ENCODE measurements at regions not wholly inside any gene's neighbourhood (a gene's known extent, or its start where the extent isn't known, plus 50 kb on each side); places are given as distances from the start of the nearest gene placed in this dataset.

GRCh38 chrX:51437521-51437920, 58.9 kb downstream of the NUDT11 start:
- no peak overlapping the region for H3K27ac ChIP-seq (ENCODE audit: insufficient read depth, low read length, poor library complexity, severe bottlenecking)
- H3K27me3 ChIP-seq (replicated peaks; ENCODE audit: control insufficient read depth, insufficient read depth, low read length, poor library complexity, severe bottlenecking): no peaks in the 10 kb centered on the region
- H3K36me3 ChIP-seq (ENCODE audit: control insufficient read depth, insufficient read depth, low read length): no peaks in the 10 kb centered on the region
- no peaks in the 10 kb centered on the region for H3K9me3 ChIP-seq (ENCODE audit: control insufficient read depth, low read length)
- no peaks in the 10 kb centered on the region for H3K4me1 ChIP-seq (ENCODE audit: control insufficient read depth, insufficient read depth, low read length, poor library complexity, severe bottlenecking)
- DNase-seq: no peak
- H3K4me3 ChIP-seq (ENCODE audit: insufficient read depth, low read depth, low read length, poor library complexity, severe bottlenecking): no peak overlapping the region

GRCh38 chrX:51435101-51435500, 61.3 kb downstream of the NUDT11 start:
- H3K27ac ChIP-seq (ENCODE audit: insufficient read depth, low read length, poor library complexity, severe bottlenecking): no peak overlapping the region
- DNase-seq: no peak
- no peaks in the 10 kb centered on the region for H3K4me1 ChIP-seq (ENCODE audit: control insufficient read depth, insufficient read depth, low read length, poor library complexity, severe bottlenecking)
- no peaks in the 10 kb centered on the region for H3K9me3 ChIP-seq (ENCODE audit: control insufficient read depth, low read length)
- H3K4me3 ChIP-seq (ENCODE audit: insufficient read depth, low read depth, low read length, poor library complexity, severe bottlenecking): no peak overlapping the region
- no peaks in the 10 kb centered on the region for H3K36me3 ChIP-seq (ENCODE audit: control insufficient read depth, insufficient read depth, low read length)
- no peaks in the 10 kb centered on the region for H3K27me3 ChIP-seq (replicated peaks; ENCODE audit: control insufficient read depth, insufficient read depth, low read length, poor library complexity, severe bottlenecking)

- Histone ChIP-seq H3K27ac (ENCODE audit: insufficient read depth, low read length, poor library complexity, severe bottlenecking) (no peak overlapping the region), H3K4me3 (ENCODE audit: insufficient read depth, low read depth, low read length, poor library complexity, severe bottlenecking) (no peak overlapping the region), H3K27me3 (replicated peaks; ENCODE audit: control insufficient read depth, insufficient read depth, low read length, poor library complexity, severe bottlenecking) (no peaks in the 10 kb centered on the region), H3K9me3 (ENCODE audit: control insufficient read depth, low read length) (no peaks in the 10 kb centered on the region), H3K36me3 (ENCODE audit: control insufficient read depth, insufficient read depth, low read length) (no peaks in the 10 kb centered on the region), H3K4me1 (ENCODE audit: control insufficient read depth, insufficient read depth, low read length, poor library complexity, severe bottlenecking) (no peaks in the 10 kb centered on the region)
- DNase-seq: no peak
Observed at GRCh38 chrX:51421972-51422597, 74.3 kb downstream of the NUDT11 start.

- no peak overlapping the region for H3K4me3 ChIP-seq (ENCODE audit: insufficient read depth, low read depth, low read length, poor library complexity, severe bottlenecking)
- no peaks in the 10 kb centered on the region for H3K36me3 ChIP-seq (ENCODE audit: control insufficient read depth, insufficient read depth, low read length)
- H3K27me3 ChIP-seq (replicated peaks; ENCODE audit: control insufficient read depth, insufficient read depth, low read length, poor library complexity, severe bottlenecking): no peaks in the 10 kb centered on the region
- DNase-seq: no peak
- H3K4me1 ChIP-seq (ENCODE audit: control insufficient read depth, insufficient read depth, low read length, poor library complexity, severe bottlenecking): no peaks in the 10 kb centered on the region
- H3K27ac ChIP-seq (ENCODE audit: insufficient read depth, low read length, poor library complexity, severe bottlenecking): no peak overlapping the region
- H3K9me3 ChIP-seq (ENCODE audit: control insufficient read depth, low read length): no peaks in the 10 kb centered on the region
Observed at GRCh38 chrX:51420610-51421009, 75.8 kb downstream of the NUDT11 start.

GRCh38 chrX:51408462-51408861, 75.8 kb downstream of the NUDT10 start:
- no peaks in the 10 kb centered on the region for H3K27me3 ChIP-seq (replicated peaks; ENCODE audit: control insufficient read depth, insufficient read depth, low read length, poor library complexity, severe bottlenecking)
- H3K27ac ChIP-seq (ENCODE audit: insufficient read depth, low read length, poor library complexity, severe bottlenecking): no peak overlapping the region
- DNase-seq: no peak
- no peaks in the 10 kb centered on the region for H3K9me3 ChIP-seq (ENCODE audit: control insufficient read depth, low read length)
- no peaks in the 10 kb centered on the region for H3K4me1 ChIP-seq (ENCODE audit: control insufficient read depth, insufficient read depth, low read length, poor library complexity, severe bottlenecking)
- no peaks in the 10 kb centered on the region for H3K36me3 ChIP-seq (ENCODE audit: control insufficient read depth, insufficient read depth, low read length)
- no peak overlapping the region for H3K4me3 ChIP-seq (ENCODE audit: insufficient read depth, low read depth, low read length, poor library complexity, severe bottlenecking)

GRCh38 chrX:51407520-51408409, 75.1 kb downstream of the NUDT10 start:
- no peaks in the 10 kb centered on the region for H3K4me1 ChIP-seq (ENCODE audit: control insufficient read depth, insufficient read depth, low read length, poor library complexity, severe bottlenecking)
- no peaks in the 10 kb centered on the region for H3K36me3 ChIP-seq (ENCODE audit: control insufficient read depth, insufficient read depth, low read length)
- no peak for DNase-seq
- H3K27ac ChIP-seq (ENCODE audit: insufficient read depth, low read length, poor library complexity, severe bottlenecking): no peak overlapping the region
- no peak overlapping the region for H3K4me3 ChIP-seq (ENCODE audit: insufficient read depth, low read depth, low read length, poor library complexity, severe bottlenecking)
- no peaks in the 10 kb centered on the region for H3K9me3 ChIP-seq (ENCODE audit: control insufficient read depth, low read length)
- H3K27me3 ChIP-seq (replicated peaks; ENCODE audit: control insufficient read depth, insufficient read depth, low read length, poor library complexity, severe bottlenecking): no peaks in the 10 kb centered on the region

GRCh38 chrX:51406688-51407519, 74.3 kb downstream of the NUDT10 start:
- H3K4me1 ChIP-seq (ENCODE audit: control insufficient read depth, insufficient read depth, low read length, poor library complexity, severe bottlenecking): no peaks in the 10 kb centered on the region
- H3K36me3 ChIP-seq (ENCODE audit: control insufficient read depth, insufficient read depth, low read length): no peaks in the 10 kb centered on the region
- no peak overlapping the region for H3K27ac ChIP-seq (ENCODE audit: insufficient read depth, low read length, poor library complexity, severe bottlenecking)
- no peak overlapping the region for H3K4me3 ChIP-seq (ENCODE audit: insufficient read depth, low read depth, low read length, poor library complexity, severe bottlenecking)
- no peaks in the 10 kb centered on the region for H3K9me3 ChIP-seq (ENCODE audit: control insufficient read depth, low read length)
- no peak for DNase-seq
- no peaks in the 10 kb centered on the region for H3K27me3 ChIP-seq (replicated peaks; ENCODE audit: control insufficient read depth, insufficient read depth, low read length, poor library complexity, severe bottlenecking)

- Histone ChIP-seq H3K4me1 (ENCODE audit: control insufficient read depth, insufficient read depth, low read length, poor library complexity, severe bottlenecking) (no peaks in the 10 kb centered on the region), H3K4me3 (ENCODE audit: insufficient read depth, low read depth, low read length, poor library complexity, severe bottlenecking) (no peak overlapping the region), H3K27me3 (replicated peaks; ENCODE audit: control insufficient read depth, insufficient read depth, low read length, poor library complexity, severe bottlenecking) (no peaks in the 10 kb centered on the region), H3K9me3 (ENCODE audit: control insufficient read depth, low read length) (no peaks in the 10 kb centered on the region), H3K36me3 (ENCODE audit: control insufficient read depth, insufficient read depth, low read length) (no peaks in the 10 kb centered on the region), H3K27ac (ENCODE audit: insufficient read depth, low read length, poor library complexity, severe bottlenecking) (no peak overlapping the region)
- no peak for DNase-seq
Observed at GRCh38 chrX:51404445-51404844, 71.8 kb downstream of the NUDT10 start.

- Histone ChIP-seq H3K4me3 (ENCODE audit: insufficient read depth, low read depth, low read length, poor library complexity, severe bottlenecking) (peak overlapping the region; percentile 69), H3K27ac (ENCODE audit: insufficient read depth, low read length, poor library complexity, severe bottlenecking) (peak overlapping the region; percentile 51)
- DNase-seq: peak; percentile 8 to 50 (median 13)
Observed at GRCh38 chrX:51395810-51396728, 63.4 kb downstream of the NUDT10 start.

More at GRCh38 chrX:51395810-51396728, 63.4 kb downstream of the NUDT10 start:
- Histone ChIP-seq H3K36me3 (ENCODE audit: control insufficient read depth, insufficient read depth, low read length) (no peaks in the 10 kb centered on the region), H3K4me1 (ENCODE audit: control insufficient read depth, insufficient read depth, low read length, poor library complexity, severe bottlenecking) (no peaks in the 10 kb centered on the region), H3K27me3 (replicated peaks; ENCODE audit: control insufficient read depth, insufficient read depth, low read length, poor library complexity, severe bottlenecking) (no peaks in the 10 kb centered on the region), H3K9me3 (ENCODE audit: control insufficient read depth, low read length) (no peaks in the 10 kb centered on the region)
